Left ventricle myocardium inferior (tissue), 1 donor: ENCODE measurements at regions not wholly inside any gene's neighbourhood (a gene's known extent, or its start where the extent isn't known, plus 50 kb on each side); places are given as distances from the start of the nearest gene placed in this dataset.

Source experiments
- DNase-seq: peaks from one replicate; pipeline ENCODE4 v3.0.0-alpha.2; 2020
- H3K27ac ChIP-seq: fragments of 200-600 bp; replicated peaks from 2 replicates; pipeline ENCODE4 v1.8.0; 2021
- H3K27me3 ChIP-seq: fragments of 200-600 bp; 2 replicates; pipeline ENCODE4 v1.8.0; 2021; ENCODE audit warnings: low read depth
- H3K36me3 ChIP-seq: fragments of 200-600 bp; 2 replicates; pipeline ENCODE4 v1.8.0; 2021
- H3K4me1 ChIP-seq: fragments of 200-600 bp; 2 replicates; pipeline ENCODE4 v1.8.0; 2021
- H3K4me3 ChIP-seq: fragments of 200-600 bp; 2 replicates; pipeline ENCODE4 v1.8.0; 2021; ENCODE audit warnings: mild to moderate bottlenecking, moderate library complexity
- H3K9me3 ChIP-seq: fragments of 200-600 bp; replicated peaks from 2 replicates; pipeline ENCODE4 v1.8.0; 2021
- CTCF ChIP-seq: fragments of 200-600 bp; IDR thresholded peaks from 2 replicates; pipeline ENCODE4 v1.8.0; 2021; ENCODE audit warnings: antibody characterized with exemption, mild to moderate bottlenecking, borderline replicate concordance
- intact Hi-C: fragments of 100-400 bp; cut with micrococcal nuclease; formaldehyde crosslinking; loops from one replicate; pipeline ENCODE4 v1.11.0; 2022
- donor health status: DM: no; HTN: yes; CAD: no; lungs with severe emphysema.

- H3K4me3 ChIP-seq, result no peak overlapping the region
- H3K27me3 ChIP-seq, result peaks cover 61% of the 10 kb centered on the region
- intact Hi-C loops, result no loop called here
- peaks cover 11% of the 10 kb centered on the region for H3K9me3 ChIP-seq
- no peak overlapping the region for H3K27ac ChIP-seq
- DNase-seq, result no peak
- no peak for TF ChIP-seq CTCF
- H3K4me1 ChIP-seq, result no peaks in the 10 kb centered on the region
- H3K36me3 ChIP-seq, result no peaks in the 10 kb centered on the region
These were observed 56.1 kb upstream of the FSTL4 start for GRCh38 chr5:133668458-133668857.

GRCh38 chr5:133667217-133667616, 54.9 kb upstream of the FSTL4 start:
- TF ChIP-seq CTCF, result no peak
- H3K4me1 ChIP-seq, result no peaks in the 10 kb centered on the region
- no peak overlapping the region for H3K27ac ChIP-seq
- DNase-seq, result no peak
- H3K36me3 ChIP-seq, result no peaks in the 10 kb centered on the region
- intact Hi-C loops, result no loop called here
- peaks cover 11% of the 10 kb centered on the region for H3K9me3 ChIP-seq
- no peak overlapping the region for H3K4me3 ChIP-seq
- H3K27me3 ChIP-seq, result peaks cover 60% of the 10 kb centered on the region

- no peaks in the 10 kb centered on the region for H3K36me3 ChIP-seq
- H3K9me3 ChIP-seq, result peaks cover 3% of the 10 kb centered on the region
- peaks cover 56% of the 10 kb centered on the region for H3K27me3 ChIP-seq
- no peak for DNase-seq
- no peaks in the 10 kb centered on the region for H3K4me1 ChIP-seq
- no peak overlapping the region for H3K4me3 ChIP-seq
- intact Hi-C loops, result no loop called here
- TF ChIP-seq CTCF, result no peak
- no peak overlapping the region for H3K27ac ChIP-seq
These were observed 53.2 kb upstream of the FSTL4 start for GRCh38 chr5:133665571-133665970.

- no peaks in the 10 kb centered on the region for H3K36me3 ChIP-seq
- no peaks in the 10 kb centered on the region for H3K4me1 ChIP-seq
- intact Hi-C loops, result no loop called here
- H3K9me3 ChIP-seq, result no peaks in the 10 kb centered on the region
- H3K27me3 ChIP-seq, result peaks cover 48% of the 10 kb centered on the region
- DNase-seq, result no peak
- no peak overlapping the region for H3K4me3 ChIP-seq
- TF ChIP-seq CTCF, result no peak
- no peak overlapping the region for H3K27ac ChIP-seq
These were observed 52.1 kb upstream of the FSTL4 start for GRCh38 chr5:133664422-133664821.

GRCh38 chr5:133663397-133664054, 51.2 kb upstream of the FSTL4 start:
- no peak overlapping the region for H3K27ac ChIP-seq
- DNase-seq, result no peak
- peaks cover 42% of the 10 kb centered on the region for H3K27me3 ChIP-seq
- H3K4me3 ChIP-seq, result no peak overlapping the region
- intact Hi-C loops, result no loop called here
- no peaks in the 10 kb centered on the region for H3K9me3 ChIP-seq
- H3K36me3 ChIP-seq, result no peaks in the 10 kb centered on the region
- no peaks in the 10 kb centered on the region for H3K4me1 ChIP-seq
- no peak for TF ChIP-seq CTCF
